ENCODE measurements at regions not wholly inside any gene's neighbourhood (a gene's known extent, or its start where the extent isn't known, plus 50 kb on each side); places are given as distances from the start of the nearest gene placed in this dataset.

- no peaks in the 10 kb centered on the region for H3K79me2 ChIP-seq (ENCODE audit: insufficient read depth, low read length)
- no peaks in the 10 kb centered on the region for H3K36me3 ChIP-seq (ENCODE audit: insufficient read depth, low read length)
- H3F3A ChIP-seq (ENCODE audit: insufficient read depth, low read length) = no peaks in the 10 kb centered on the region
- no peaks in the 10 kb centered on the region for H3K9me3 ChIP-seq (ENCODE audit: low read length)
- H3K4me3 ChIP-seq (ENCODE audit: low read depth, low read length, poor library complexity, severe bottlenecking) = no peak overlapping the region
- no peak overlapping the region for H3K27ac ChIP-seq (ENCODE audit: low read depth, low read length, poor library complexity, severe bottlenecking)
- H3K9me2 ChIP-seq (ENCODE audit: low read depth, low read length) = no peaks in the 10 kb centered on the region
- no peaks in the 10 kb centered on the region for H3K4me1 ChIP-seq (ENCODE audit: insufficient read depth, low read length, severe bottlenecking)
- H3K4me2 ChIP-seq (ENCODE audit: low read length) = no peak overlapping the region
- H3K27me3 ChIP-seq (ENCODE audit: insufficient read depth, low read length) = no peaks in the 10 kb centered on the region
- H3K9ac ChIP-seq (ENCODE audit: low read length) = no peak overlapping the region
- H4K20me1 ChIP-seq (ENCODE audit: insufficient read depth, low read length) = no peaks in the 10 kb centered on the region
- TF ChIP-seq CTCF (IDR thresholded peaks at IDR 0.05; ENCODE audit: low read length) = no peak
- no peak for TF ChIP-seq EZH2 (IDR thresholded peaks at IDR 0.05; ENCODE audit: borderline replicate concordance, low read length)
- no peak overlapping the region for H2AFZ ChIP-seq (ENCODE audit: low read length)
Measured at GRCh38 chr10:9789996-9790395, 1227.7 kb upstream of the CELF2 start.

- Histone ChIP-seq H4K20me1 (ENCODE audit: insufficient read depth, low read length) (no peaks in the 10 kb centered on the region), H3K4me2 (ENCODE audit: low read length) (no peak overlapping the region), H3K9ac (ENCODE audit: low read length) (no peak overlapping the region), H2AFZ (ENCODE audit: low read length) (no peak overlapping the region), H3K9me3 (ENCODE audit: low read length) (no peaks in the 10 kb centered on the region), H3K4me1 (ENCODE audit: insufficient read depth, low read length, severe bottlenecking) (no peaks in the 10 kb centered on the region), H3F3A (ENCODE audit: insufficient read depth, low read length) (no peaks in the 10 kb centered on the region), H3K79me2 (ENCODE audit: insufficient read depth, low read length) (no peaks in the 10 kb centered on the region), H3K36me3 (ENCODE audit: insufficient read depth, low read length) (no peaks in the 10 kb centered on the region), H3K27me3 (ENCODE audit: insufficient read depth, low read length) (no peaks in the 10 kb centered on the region), H3K27ac (ENCODE audit: low read depth, low read length, poor library complexity, severe bottlenecking) (no peak overlapping the region), H3K4me3 (ENCODE audit: low read depth, low read length, poor library complexity, severe bottlenecking) (no peak overlapping the region), H3K9me2 (ENCODE audit: low read depth, low read length) (no peaks in the 10 kb centered on the region)
- TF ChIP-seq EZH2 (IDR thresholded peaks at IDR 0.05; ENCODE audit: borderline replicate concordance, low read length) (no peak), CTCF (IDR thresholded peaks at IDR 0.05; ENCODE audit: low read length) (no peak)
Measured at GRCh38 chr10:9792181-9792580, 1225.5 kb upstream of the CELF2 start.

- no peak overlapping the region for H3K4me2 ChIP-seq (ENCODE audit: low read length)
- H4K20me1 ChIP-seq (ENCODE audit: insufficient read depth, low read length) = no peaks in the 10 kb centered on the region
- no peaks in the 10 kb centered on the region for H3K27me3 ChIP-seq (ENCODE audit: insufficient read depth, low read length)
Measured at GRCh38 chr10:9796564-9796963, 1221.1 kb upstream of the CELF2 start.

More at GRCh38 chr10:9796564-9796963, 1221.1 kb upstream of the CELF2 start:
- Histone ChIP-seq H3K27ac (ENCODE audit: low read depth, low read length, poor library complexity, severe bottlenecking) (no peak overlapping the region), H3K9me3 (ENCODE audit: low read length) (no peaks in the 10 kb centered on the region), H3K4me1 (ENCODE audit: insufficient read depth, low read length, severe bottlenecking) (no peaks in the 10 kb centered on the region), H2AFZ (ENCODE audit: low read length) (no peak overlapping the region), H3K79me2 (ENCODE audit: insufficient read depth, low read length) (no peaks in the 10 kb centered on the region), H3K4me3 (ENCODE audit: low read depth, low read length, poor library complexity, severe bottlenecking) (no peak overlapping the region), H3K36me3 (ENCODE audit: insufficient read depth, low read length) (no peaks in the 10 kb centered on the region), H3K9ac (ENCODE audit: low read length) (no peak overlapping the region), H3K9me2 (ENCODE audit: low read depth, low read length) (no peaks in the 10 kb centered on the region), H3F3A (ENCODE audit: insufficient read depth, low read length) (no peaks in the 10 kb centered on the region)
- TF ChIP-seq EZH2 (IDR thresholded peaks at IDR 0.05; ENCODE audit: borderline replicate concordance, low read length) (no peak), CTCF (IDR thresholded peaks at IDR 0.05; ENCODE audit: low read length) (no peak)
